ENCODE measurements at regions not wholly inside any gene's neighbourhood (a gene's known extent, or its start where the extent isn't known, plus 50 kb on each side); places are given as distances from the start of the nearest gene placed in this dataset.

- DNase-seq (ENCODE audit: low read depth), result no peak
These were observed 255.8 kb downstream of the GLI2 start for GRCh38 chr2:120991441-120991840.

- DNase-seq (ENCODE audit: low read depth), result no peak
These were observed 257.3 kb downstream of the GLI2 start for GRCh38 chr2:120992791-120993555.

- DNase-seq (ENCODE audit: low read depth), result no peak
These were observed 258.0 kb downstream of the GLI2 start for GRCh38 chr2:120993661-120994060.

GRCh38 chr2:120994301-120994995 lies 258.8 kb downstream of the GLI2 start:
- DNase-seq (ENCODE audit: low read depth), result no peak

GRCh38 chr2:120995152-120995551 lies 259.5 kb downstream of the GLI2 start:
- DNase-seq (ENCODE audit: low read depth), result no peak

GRCh38 chr2:120995656-120996190 lies 260.1 kb downstream of the GLI2 start:
- DNase-seq (ENCODE audit: low read depth), result no peak

GRCh38 chr2:120999377-121000097 lies 263.9 kb downstream of the GLI2 start:
- no peak for DNase-seq (ENCODE audit: low read depth)

GRCh38 chr2:121000804-121001203 lies 265.1 kb downstream of the GLI2 start:
- no peak for DNase-seq (ENCODE audit: low read depth)

- DNase-seq (ENCODE audit: low read depth), result no peak
These were observed 266.0 kb downstream of the GLI2 start for GRCh38 chr2:121001641-121002040.

GRCh38 chr2:121002597-121002996 lies 266.9 kb downstream of the GLI2 start:
- peak; percentile 13 for DNase-seq (ENCODE audit: low read depth)

GRCh38 chr2:121003391-121003790 lies 267.7 kb downstream of the GLI2 start:
- DNase-seq (ENCODE audit: low read depth), result no peak

GRCh38 chr2:121004359-121004758 lies 268.7 kb downstream of the GLI2 start:
- DNase-seq (ENCODE audit: low read depth), result no peak

- no peak for DNase-seq (ENCODE audit: low read depth)
These were observed 269.3 kb downstream of the GLI2 start for GRCh38 chr2:121004950-121005349.

GRCh38 chr2:121005453-121005852 lies 269.8 kb downstream of the GLI2 start:
- no peak for DNase-seq (ENCODE audit: low read depth)

- no peak for DNase-seq (ENCODE audit: low read depth)
These were observed 271.2 kb downstream of the GLI2 start for GRCh38 chr2:121006743-121007489.

GRCh38 chr2:121007490-121007853 lies 271.8 kb downstream of the GLI2 start:
- no peak for DNase-seq (ENCODE audit: low read depth)

GRCh38 chr2:121008975-121009374 lies 273.3 kb downstream of the GLI2 start:
- no peak for DNase-seq (ENCODE audit: low read depth)

- no peak for DNase-seq (ENCODE audit: low read depth)
These were observed 274.0 kb downstream of the TFCP2L1 start for GRCh38 chr2:121010998-121011397.

- no peak for DNase-seq (ENCODE audit: low read depth)
These were observed 270.1 kb downstream of the TFCP2L1 start for GRCh38 chr2:121014876-121015275.

GRCh38 chr2:121015971-121016485 lies 269.0 kb downstream of the TFCP2L1 start:
- no peak for DNase-seq (ENCODE audit: low read depth)

GRCh38 chr2:121017396-121017795 lies 267.6 kb downstream of the TFCP2L1 start:
- DNase-seq (ENCODE audit: low read depth), result no peak
